HG03064 (cell line): ENCODE measurements at regions not wholly inside any gene's neighbourhood (a gene's known extent, or its start where the extent isn't known, plus 50 kb on each side); places are given as distances from the start of the nearest gene placed in this dataset.

ENCODE experiments used
- ATAC-seq: cut with Tn5 transposase; IDR thresholded peaks from one replicate; pipeline ENCODE4 v1.9.1; 2021; ENCODE audit warnings: low read depth; ENCODE audit not compliant: unreplicated experiment

GRCh38 chr13:105827111-105827809, 708.2 kb downstream of the EFNB2 start:
- no peak for ATAC-seq

DNA sequence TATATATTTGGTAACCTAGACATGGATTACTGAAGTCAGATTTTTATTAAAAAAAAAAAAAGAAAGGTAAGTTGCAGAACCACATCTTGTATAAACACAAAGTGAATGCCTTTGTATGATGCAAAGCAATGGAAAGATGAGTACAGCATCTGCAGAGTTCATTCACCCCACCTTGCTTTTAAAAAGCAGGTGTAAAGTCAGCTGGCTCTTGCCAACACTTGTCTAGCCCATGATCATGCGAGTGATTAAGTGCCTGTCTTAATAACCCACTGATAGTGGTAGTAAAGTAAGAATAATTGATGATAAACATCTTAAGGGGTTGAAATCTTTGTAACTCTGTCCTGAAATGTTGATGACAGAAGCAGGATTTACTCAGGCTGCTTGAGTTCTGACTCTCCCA, 710.4 kb downstream of the EFNB2 start:
- ATAC-seq = no peak

DNA sequence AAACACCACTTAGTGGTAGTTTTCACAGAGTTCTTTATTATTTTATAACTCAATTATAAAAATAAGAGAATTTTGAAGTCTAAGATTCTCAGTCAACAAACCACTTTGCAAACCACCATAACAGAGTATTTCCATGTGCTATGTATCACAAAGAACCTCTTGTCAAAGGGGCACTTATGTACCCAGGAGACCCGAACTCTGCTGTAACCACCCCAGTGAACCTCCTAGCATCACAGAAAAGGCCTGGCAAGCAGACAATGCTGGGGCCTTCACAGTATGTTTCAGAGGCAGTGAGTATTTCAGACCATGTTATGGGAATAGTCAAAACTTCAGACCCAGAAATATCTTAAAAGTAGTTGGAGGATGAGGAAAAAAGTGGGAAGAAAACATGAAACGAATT, 714.1 kb downstream of the EFNB2 start:
- ATAC-seq = no peak

GRCh38 chr13:105820415-105820814, 715.0 kb downstream of the EFNB2 start:
- ATAC-seq = no peak

- ATAC-seq = no peak
Observed at GRCh38 chr13:105817498-105817897, 718.0 kb downstream of the EFNB2 start.

DNA sequence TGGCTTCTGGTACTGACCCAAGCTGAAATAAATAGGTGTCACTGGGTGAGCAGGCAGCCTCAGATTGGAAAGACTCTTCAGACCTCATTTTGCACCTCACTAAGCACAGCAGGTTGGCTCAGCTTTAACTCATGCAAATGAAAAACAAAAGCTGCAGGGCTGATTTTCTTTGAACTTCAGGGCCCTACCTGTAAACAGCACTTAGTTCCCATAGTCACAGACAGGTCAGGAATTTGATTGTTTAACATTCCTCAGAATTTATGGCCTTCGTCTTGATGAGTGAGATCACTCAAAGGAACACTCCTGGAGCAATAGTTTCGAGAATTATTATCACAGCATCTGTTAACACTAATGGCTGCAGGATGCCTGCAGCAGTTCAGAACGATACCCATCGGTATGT, 718.5 kb downstream of the EFNB2 start:
- no peak for ATAC-seq

- ATAC-seq = no peak
Observed at GRCh38 chr13:105814902-105815250, 720.6 kb downstream of the EFNB2 start.

DNA sequence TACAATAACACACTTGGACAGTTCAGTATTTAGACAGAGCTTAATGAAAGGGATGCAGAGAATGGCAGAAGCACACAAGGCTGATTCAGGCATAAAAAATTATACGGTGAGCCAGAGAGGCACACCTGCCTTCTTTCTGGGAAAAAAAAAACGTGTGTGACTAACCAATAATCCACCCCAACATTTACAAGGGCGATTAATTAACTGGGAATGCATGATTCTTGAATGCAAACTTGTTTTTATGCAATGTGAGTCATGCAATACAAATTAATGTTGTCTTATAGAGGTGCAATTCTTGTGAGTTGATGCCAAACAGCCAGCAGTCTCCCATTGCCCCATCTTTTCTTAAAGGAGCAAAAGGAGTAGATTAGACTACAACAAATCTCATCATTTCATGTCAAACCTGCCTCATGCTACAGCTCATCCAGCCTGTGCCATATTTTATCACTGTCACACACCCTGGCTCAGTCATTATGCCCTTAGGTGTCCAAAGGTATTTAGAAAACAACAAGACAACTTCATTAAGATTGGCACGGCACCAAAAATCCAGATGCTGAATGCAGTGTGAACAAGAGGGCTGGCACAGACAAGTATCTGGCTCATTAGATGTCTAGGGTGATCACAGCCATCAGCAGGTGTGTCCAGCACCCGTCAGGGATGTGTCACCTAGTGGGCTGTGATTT, 721.1 kb downstream of the EFNB2 start:
- no peak for ATAC-seq

DNA sequence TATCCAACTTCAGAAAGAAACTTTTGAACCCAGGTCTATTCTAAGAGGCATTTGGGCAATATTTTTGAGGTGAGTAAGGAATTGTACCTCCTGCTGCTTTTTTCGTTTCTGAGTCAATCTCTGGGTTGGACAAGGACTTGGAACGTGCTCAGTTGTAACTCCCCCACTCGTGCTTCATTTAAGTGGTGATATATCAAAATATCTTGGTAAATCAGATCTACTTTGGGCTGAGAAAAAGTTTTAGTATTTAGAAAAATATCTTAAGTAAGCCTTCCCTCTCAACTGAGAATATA, 728.9 kb downstream of the EFNB2 start:
- ATAC-seq = no peak

- no peak for ATAC-seq
Observed at GRCh38 chr13:105805892-105806627, 729.4 kb downstream of the EFNB2 start.

DNA sequence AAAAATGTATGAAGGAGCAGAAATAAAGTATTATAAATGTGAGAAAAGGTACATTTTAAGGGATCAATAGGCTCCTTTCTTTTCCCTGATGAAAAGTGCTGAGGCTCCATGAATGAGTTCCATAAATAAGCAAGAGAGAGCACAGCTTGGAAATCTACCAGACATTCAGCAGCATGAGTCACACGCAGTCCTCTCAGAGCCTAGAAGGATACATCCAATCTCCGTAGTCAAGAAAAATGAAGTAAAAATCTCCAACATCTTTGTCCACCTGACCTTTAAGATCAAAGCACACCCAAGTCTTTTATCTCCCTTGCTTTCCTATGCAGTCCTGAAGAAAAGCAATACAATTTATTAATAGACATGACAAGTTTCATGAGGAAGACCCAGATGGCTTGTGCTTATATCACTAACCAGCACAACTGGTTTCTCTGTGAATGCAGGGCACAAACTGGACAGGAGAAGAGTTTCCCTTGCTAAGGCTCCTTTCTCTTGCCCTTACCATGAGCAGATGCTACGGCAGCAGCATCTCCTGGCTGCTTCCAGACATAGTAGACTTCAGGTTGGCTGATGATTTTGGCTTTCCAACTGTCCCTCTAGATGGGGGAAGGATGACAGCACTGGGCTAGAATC, 730.8 kb downstream of the EFNB2 start:
- ATAC-seq = no peak

GRCh38 chr13:105799155-105799554, 736.3 kb downstream of the EFNB2 start:
- no peak for ATAC-seq

GRCh38 chr13:105798541-105798940, 736.9 kb downstream of the EFNB2 start:
- ATAC-seq = no peak

- no peak for ATAC-seq
Observed at GRCh38 chr13:105796081-105796480, 739.4 kb downstream of the EFNB2 start.

- no peak for ATAC-seq
Observed at GRCh38 chr13:105790923-105791322, 744.5 kb downstream of the EFNB2 start.

DNA sequence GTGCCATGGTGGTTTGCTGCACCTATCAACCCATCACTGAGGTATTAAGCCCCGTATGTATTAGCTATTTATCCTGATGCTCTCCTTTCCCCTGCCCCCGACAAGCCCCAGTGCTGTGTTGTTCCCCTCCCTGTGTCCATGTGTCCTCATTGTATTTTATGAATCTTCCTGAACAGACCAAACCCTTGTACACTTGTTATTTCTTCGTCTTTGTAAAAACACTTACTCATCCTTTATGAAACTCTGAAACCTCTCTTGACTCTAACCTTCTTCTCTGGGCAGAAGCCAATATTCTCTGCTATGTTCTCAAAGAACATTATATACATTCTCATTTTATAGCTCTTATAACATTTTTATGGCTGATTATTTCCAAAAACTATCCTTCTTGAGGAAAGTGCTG, 746.9 kb downstream of the EFNB2 start:
- no peak for ATAC-seq

DNA sequence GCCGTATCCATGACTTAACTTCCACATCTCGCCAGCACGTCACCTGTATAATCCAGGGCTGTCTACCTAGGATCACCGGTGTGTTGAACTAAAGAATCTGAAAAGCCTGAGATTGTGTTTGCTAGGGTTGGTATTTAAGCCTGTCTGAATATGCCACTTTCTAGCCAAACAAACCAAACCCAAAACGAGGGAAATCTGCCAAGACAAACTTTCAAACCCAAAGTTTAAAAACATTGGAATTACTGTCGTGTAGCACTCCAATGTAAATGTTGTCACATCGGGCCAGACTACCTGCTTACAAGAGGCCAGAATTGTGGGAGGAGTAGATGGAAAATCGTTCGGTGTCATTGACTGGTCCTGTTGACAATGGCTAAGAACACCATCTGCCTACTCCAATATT, 747.8 kb downstream of the EFNB2 start:
- ATAC-seq = no peak

DNA sequence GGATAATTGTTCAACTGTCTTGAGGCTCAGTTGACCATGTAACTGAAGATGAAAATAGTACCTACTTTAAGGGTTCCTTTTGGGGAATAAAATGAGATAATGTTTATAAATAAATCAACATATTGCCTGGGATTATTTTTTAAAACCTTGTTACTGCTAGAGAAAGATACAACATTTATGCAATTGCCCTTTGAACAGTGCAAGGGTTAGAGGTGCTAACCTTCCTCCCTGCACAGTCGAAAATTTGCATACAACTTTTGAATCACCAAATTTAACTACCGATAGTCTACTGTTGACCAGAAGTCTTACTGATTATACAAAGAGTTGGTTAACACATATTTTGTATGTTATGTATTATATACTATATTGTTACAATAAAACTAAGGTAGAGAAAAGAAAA, 750.0 kb downstream of the EFNB2 start:
- ATAC-seq = no peak

DNA sequence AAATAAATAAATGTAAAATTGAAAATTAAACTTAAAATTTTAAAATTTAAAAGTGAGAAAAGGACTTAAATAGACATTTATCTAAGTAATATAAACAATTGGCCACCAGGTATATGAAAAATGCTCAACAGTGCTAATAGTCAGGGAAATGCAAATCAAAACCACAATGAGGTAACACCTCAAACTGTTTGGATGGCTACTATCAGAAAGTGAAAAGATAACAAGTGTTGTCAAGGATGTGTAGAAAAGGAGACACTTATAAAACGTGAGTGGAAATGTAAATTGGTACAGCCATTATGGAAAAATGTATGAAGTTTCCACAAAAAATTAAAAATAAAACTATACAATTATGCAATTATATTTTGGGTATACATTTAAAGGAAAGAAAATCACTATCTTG, 752.2 kb downstream of the EFNB2 start:
- ATAC-seq = no peak

DNA sequence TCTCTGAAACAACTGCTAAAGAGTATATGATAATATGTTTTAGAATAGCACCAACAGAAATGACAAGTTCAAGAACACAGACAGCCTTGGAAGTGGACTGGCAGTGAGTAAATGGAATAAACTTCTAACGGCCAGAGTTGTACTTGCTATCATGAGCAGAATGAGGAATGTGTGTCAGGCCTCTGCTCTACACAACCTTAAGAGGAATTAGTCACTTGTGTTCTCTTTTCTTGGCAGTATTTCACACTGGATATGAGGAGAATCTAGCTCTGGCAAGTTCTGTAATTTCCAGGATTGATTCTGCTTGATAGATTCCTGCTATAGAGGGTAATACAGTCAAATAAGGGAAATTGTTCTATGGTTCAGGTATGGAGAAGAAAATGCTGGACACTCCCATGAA, 757.3 kb downstream of the EFNB2 start:
- ATAC-seq = no peak

- ATAC-seq = no peak
Observed at GRCh38 chr13:105774739-105775460, 760.6 kb downstream of the EFNB2 start.
